Breast epithelium (tissue), 4 donors: ENCODE measurements at regions not wholly inside any gene's neighbourhood (a gene's known extent, or its start where the extent isn't known, plus 50 kb on each side); places are given as distances from the start of the nearest gene placed in this dataset.

Experiments
- DNase-seq, 2 donors: peaks; one replicate each; pipeline ENCODE4 v3.0.0-alpha.2; 2019; ENCODE audit warnings: low spot score in 2 of 2
- H3K27ac ChIP-seq, 2 donors: fragments of 200-600 bp; sonication (generic) in 1 of 2; one replicate each; pipeline ENCODE4 v1.5.1; 2016 to 2019; ENCODE audit warnings: mild to moderate bottlenecking in 1 of 2
- H3K27me3 ChIP-seq, 2 donors: fragments of 200-600 bp; sonication (generic) in 1 of 2; one replicate each; pipeline versions ENCODE4 v1.5.1 to v1.6.0; 2017 to 2019; ENCODE audit warnings: control low read depth in 1 of 2, mild to moderate bottlenecking in 1 of 2
- H3K36me3 ChIP-seq: fragments of 200-600 bp; one replicate; pipeline ENCODE4 v1.5.1; 2019
- H3K4me1 ChIP-seq, 2 donors: fragments of 200-600 bp; sonication (generic); one replicate each; pipeline ENCODE4 v1.5.1; 2016 to 2019; ENCODE audit warnings: control low read depth in 1 of 2
- H3K4me3 ChIP-seq, 3 donors: fragments of 200-600 bp; sonication (generic); 1 replicate in 2 of 3; 2 replicates in 1 of 3; pipeline ENCODE4 v1.5.1; 2016 to 2019; ENCODE audit warnings: mild to moderate bottlenecking in 3 of 3, moderate library complexity in 2 of 3
- H3K9me3 ChIP-seq, 2 donors: fragments of 200-600 bp; sonication (generic) in 1 of 2; one replicate each; pipeline ENCODE4 v1.5.1; 2016 to 2019; ENCODE audit warnings: control low read depth in 1 of 2
- CTCF ChIP-seq, 3 donors: fragments of 450-650 bp; IDR thresholded peaks; one replicate each; pipeline ENCODE4 v1.5.1; 2016 to 2017; ENCODE audit warnings: antibody characterized with exemption in 3 of 3, mild to moderate bottlenecking in 3 of 3, moderate library complexity in 3 of 3
- POLR2A ChIP-seq: fragments of 450-650 bp; IDR thresholded peaks from one replicate; pipeline ENCODE4 v1.6.1; 2016; ENCODE audit warnings: antibody characterized with exemption, mild to moderate bottlenecking, moderate library complexity
- POLR2AphosphoS5 ChIP-seq, 3 donors: sonication (generic); formaldehyde crosslinking; IDR thresholded peaks; one replicate each; pipeline ENCODE4 v1.6.1; 2017; ENCODE audit warnings: antibody characterized with exemption in 3 of 3
- intact Hi-C: fragments of 100-400 bp; cut with DNase I; formaldehyde crosslinking; loops from one replicate; pipeline ENCODE4 v1.15.1; 2023; ENCODE audit warnings: low total_unique reads

- no peaks in the 10 kb centered on the region for H3K27me3 ChIP-seq
- no peaks in the 10 kb centered on the region for H3K4me1 ChIP-seq
- intact Hi-C loops = no loop called here
- no peaks in the 10 kb centered on the region for H3K9me3 ChIP-seq
- no peak overlapping the region for H3K27ac ChIP-seq
- H3K36me3 ChIP-seq = no peaks in the 10 kb centered on the region
- H3K4me3 ChIP-seq = no peak overlapping the region
- DNase-seq = no peak
- TF ChIP-seq CTCF (IDR thresholded peaks at IDR 0.05) (no peak), POLR2A (no peak), POLR2AphosphoS5 (IDR thresholded peaks at IDR 0.05) (no peak)
Measured at GRCh38 chr3:103372031-103372430, 937.2 kb downstream of the ZPLD1 start.

GRCh38 chr3:103380391-103380790 is 945.6 kb downstream of the ZPLD1 start:
- no peaks in the 10 kb centered on the region for H3K4me1 ChIP-seq
- H3K36me3 ChIP-seq = no peaks in the 10 kb centered on the region
- TF ChIP-seq CTCF (IDR thresholded peaks at IDR 0.05) = no peak
- TF ChIP-seq POLR2AphosphoS5 (IDR thresholded peaks at IDR 0.05) = no peak
- no peak for TF ChIP-seq POLR2A
- no peak for DNase-seq
- no peaks in the 10 kb centered on the region for H3K9me3 ChIP-seq
- intact Hi-C loops = no loop called here
- no peak overlapping the region for H3K27ac ChIP-seq
- H3K4me3 ChIP-seq = no peak overlapping the region
- no peaks in the 10 kb centered on the region for H3K27me3 ChIP-seq

GRCh38 chr3:103381296-103382079 is 946.7 kb downstream of the ZPLD1 start:
- no peak for TF ChIP-seq POLR2A
- no peak for TF ChIP-seq POLR2AphosphoS5 (IDR thresholded peaks at IDR 0.05)
- TF ChIP-seq CTCF (IDR thresholded peaks at IDR 0.05) = no peak
- Histone ChIP-seq H3K36me3 (no peaks in the 10 kb centered on the region), H3K27ac (no peak overlapping the region), H3K4me3 (no peak overlapping the region), H3K9me3 (no peaks in the 10 kb centered on the region), H3K27me3 (no peaks in the 10 kb centered on the region), H3K4me1 (no peaks in the 10 kb centered on the region)
- no peak for DNase-seq
- intact Hi-C loops = no loop called here

- Histone ChIP-seq H3K4me3 (no peak overlapping the region), H3K9me3 (no peaks in the 10 kb centered on the region), H3K36me3 (no peaks in the 10 kb centered on the region), H3K4me1 (no peaks in the 10 kb centered on the region), H3K27ac (no peak overlapping the region), H3K27me3 (no peaks in the 10 kb centered on the region)
- intact Hi-C loops = no loop called here
- TF ChIP-seq CTCF (IDR thresholded peaks at IDR 0.05) = no peak
- no peak for TF ChIP-seq POLR2A
- no peak for TF ChIP-seq POLR2AphosphoS5 (IDR thresholded peaks at IDR 0.05)
- DNase-seq = no peak
Measured at GRCh38 chr3:103385961-103386656, 951.3 kb downstream of the ZPLD1 start.

- Histone ChIP-seq H3K27me3 (no peaks in the 10 kb centered on the region), H3K9me3 (no peaks in the 10 kb centered on the region), H3K4me3 (no peak overlapping the region), H3K27ac (no peak overlapping the region), H3K4me1 (no peaks in the 10 kb centered on the region), H3K36me3 (no peaks in the 10 kb centered on the region)
- no peak for DNase-seq
- intact Hi-C loops = no loop called here
- TF ChIP-seq CTCF (IDR thresholded peaks at IDR 0.05) = no peak
- no peak for TF ChIP-seq POLR2AphosphoS5 (IDR thresholded peaks at IDR 0.05)
- no peak for TF ChIP-seq POLR2A
Measured at GRCh38 chr3:103388214-103388613, 953.4 kb downstream of the ZPLD1 start.
